Loucy (cell line): ENCODE measurements at regions not wholly inside any gene's neighbourhood (a gene's known extent, or its start where the extent isn't known, plus 50 kb on each side); places are given as distances from the start of the nearest gene placed in this dataset.

Experiments
- H2AFZ ChIP-seq: fragments of 200-600 bp; sonication (generic); 2 replicates; pipeline ENCODE4 v1.6.0; 2016; ENCODE audit warnings: antibody characterized with exemption, mild to moderate bottlenecking, low read length, moderate library complexity
- H3F3A ChIP-seq: fragments of 200-600 bp; 2 replicates; pipeline ENCODE4 v1.6.0; 2016; ENCODE audit warnings: antibody characterized with exemption, low read depth, mild to moderate bottlenecking
- H3K27me3 ChIP-seq: fragments of 200-600 bp; sonication (generic); 2 replicates; pipeline ENCODE4 v1.6.1; 2014; ENCODE audit warnings: low read length, mild to moderate bottlenecking; ENCODE audit not compliant: insufficient read depth, poor library complexity, severe bottlenecking
- H3K36me3 ChIP-seq: fragments of 200-600 bp; sonication (generic); 2 replicates; pipeline ENCODE4 v1.6.1; 2016; ENCODE audit warnings: low read length; ENCODE audit not compliant: insufficient read depth
- H3K4me1 ChIP-seq: fragments of 200-600 bp; sonication (generic); 2 replicates; pipeline ENCODE4 v1.5.1; 2014; ENCODE audit warnings: low read length, mild to moderate bottlenecking; ENCODE audit not compliant: insufficient read depth, poor library complexity, severe bottlenecking
- H3K4me2 ChIP-seq: fragments of 200-600 bp; sonication (generic); 2 replicates; pipeline ENCODE4 v1.6.0; 2014; ENCODE audit warnings: antibody characterized with exemption, low read length, low read depth, mild to moderate bottlenecking; ENCODE audit not compliant: poor library complexity, severe bottlenecking
- H3K4me3 ChIP-seq: fragments of 200-600 bp; sonication (generic); 2 replicates; pipeline ENCODE4 v1.5.1; 2014; ENCODE audit warnings: low read length, mild to moderate bottlenecking, mixed read lengths; ENCODE audit not compliant: poor library complexity, severe bottlenecking
- H3K79me2 ChIP-seq: fragments of 200-600 bp; sonication (generic); 2 replicates; pipeline ENCODE4 v1.6.1; 2014; ENCODE audit warnings: low read length; ENCODE audit not compliant: insufficient read depth
- H3K9ac ChIP-seq: fragments of 200-600 bp; sonication (generic); 2 replicates; pipeline ENCODE4 v1.6.0; 2014; ENCODE audit warnings: mild to moderate bottlenecking, low read depth, low read length, moderate library complexity; ENCODE audit not compliant: poor library complexity, severe bottlenecking
- H3K9me2 ChIP-seq: fragments of 200-600 bp; sonication (generic); replicated peaks from 2 replicates; pipeline ENCODE4 v1.6.1; 2016; ENCODE audit warnings: low read depth, low read length, mixed read lengths
- H3K9me3 ChIP-seq: fragments of 200-600 bp; sonication (generic); 2 replicates; pipeline ENCODE4 v1.6.1; 2014; ENCODE audit warnings: mild to moderate bottlenecking, antibody characterized with exemption, low read length, low read depth; ENCODE audit not compliant: insufficient read depth
- H4K20me1 ChIP-seq: fragments of 200-600 bp; sonication (generic); 2 replicates; pipeline ENCODE4 v1.6.0; 2014; ENCODE audit warnings: antibody characterized with exemption, low read length, mild to moderate bottlenecking; ENCODE audit not compliant: insufficient read depth, poor library complexity, severe bottlenecking
- CTCF ChIP-seq: fragments of 200-600 bp; sonication (generic); conservative IDR thresholded peaks from 2 replicates; pipeline ENCODE4 v1.5.1; 2014; ENCODE audit warnings: mild to moderate bottlenecking, antibody characterized with exemption, low read length
- EZH2phosphoT487 ChIP-seq: fragments of 200-600 bp; IDR thresholded peaks from 2 replicates; pipeline ENCODE4 v1.6.1; 2018; ENCODE audit warnings: antibody characterized with exemption, mild to moderate bottlenecking, moderate library complexity, borderline replicate concordance

GRCh38 chr7:351681-352480 is 61.9 kb downstream of the FOXL3 start:
- Histone ChIP-seq H3K27me3 (no peaks in the 10 kb centered on the region), H3F3A (no peaks in the 10 kb centered on the region), H4K20me1 (no peaks in the 10 kb centered on the region), H3K4me3 (no peak overlapping the region), H3K79me2 (no peaks in the 10 kb centered on the region), H3K4me1 (no peaks in the 10 kb centered on the region), H3K9ac (no peak overlapping the region), H3K9me3 (peaks cover 7% of the 10 kb centered on the region; the same call in 1 of the 2 replicates), H3K9me2 (no peaks in the 10 kb centered on the region), H3K36me3 (no peaks in the 10 kb centered on the region), H3K4me2 (no peak overlapping the region), H2AFZ (no peak overlapping the region)
- TF ChIP-seq CTCF, result no peak
- no peak for TF ChIP-seq EZH2phosphoT487

GRCh38 chr7:353746-354325 is 63.9 kb downstream of the FOXL3 start:
- Histone ChIP-seq H3K4me1 (no peaks in the 10 kb centered on the region), H3K4me2 (no peak overlapping the region), H3K27me3 (no peaks in the 10 kb centered on the region)

More at GRCh38 chr7:353746-354325, 63.9 kb downstream of the FOXL3 start:
- TF ChIP-seq EZH2phosphoT487, result no peak
- no peak for TF ChIP-seq CTCF
- Histone ChIP-seq H3K9ac (no peak overlapping the region), H3K36me3 (no peaks in the 10 kb centered on the region), H3K79me2 (no peaks in the 10 kb centered on the region), H3K9me2 (no peaks in the 10 kb centered on the region), H2AFZ (no peak overlapping the region), H3K9me3 (peaks cover 2% of the 10 kb centered on the region; the same call in 1 of the 2 replicates), H3K4me3 (no peak overlapping the region), H4K20me1 (no peaks in the 10 kb centered on the region), H3F3A (no peaks in the 10 kb centered on the region)
